ENCODE measurements at regions not wholly inside any gene's neighbourhood (a gene's known extent, or its start where the extent isn't known, plus 50 kb on each side); places are given as distances from the start of the nearest gene placed in this dataset.

DNA sequence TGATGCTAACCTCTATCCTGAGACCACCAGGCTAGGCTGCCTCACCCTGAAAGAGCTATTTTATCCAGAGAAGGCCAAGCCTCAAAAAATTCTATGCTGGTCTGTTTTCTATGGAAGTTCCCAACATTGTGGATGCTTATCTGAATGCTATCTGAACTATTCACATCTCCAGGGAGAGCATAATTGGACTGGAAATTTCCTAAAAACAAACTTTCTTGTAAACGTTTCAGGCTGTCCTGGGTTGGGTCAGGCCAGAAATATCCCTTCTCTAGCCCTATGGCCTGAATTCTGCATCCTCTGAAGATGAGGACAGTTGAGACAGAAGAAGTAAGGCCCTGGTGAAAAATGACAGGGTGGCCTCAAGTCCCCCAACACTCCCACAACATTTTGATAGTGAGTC is 706.4 kb upstream of the NR2F2 start:
- TF ChIP-seq EZH2 (IDR thresholded peaks at IDR 0.05; ENCODE audit: low read depth, unreplicated experiment) = no peak
- TF ChIP-seq, protein P1, sequence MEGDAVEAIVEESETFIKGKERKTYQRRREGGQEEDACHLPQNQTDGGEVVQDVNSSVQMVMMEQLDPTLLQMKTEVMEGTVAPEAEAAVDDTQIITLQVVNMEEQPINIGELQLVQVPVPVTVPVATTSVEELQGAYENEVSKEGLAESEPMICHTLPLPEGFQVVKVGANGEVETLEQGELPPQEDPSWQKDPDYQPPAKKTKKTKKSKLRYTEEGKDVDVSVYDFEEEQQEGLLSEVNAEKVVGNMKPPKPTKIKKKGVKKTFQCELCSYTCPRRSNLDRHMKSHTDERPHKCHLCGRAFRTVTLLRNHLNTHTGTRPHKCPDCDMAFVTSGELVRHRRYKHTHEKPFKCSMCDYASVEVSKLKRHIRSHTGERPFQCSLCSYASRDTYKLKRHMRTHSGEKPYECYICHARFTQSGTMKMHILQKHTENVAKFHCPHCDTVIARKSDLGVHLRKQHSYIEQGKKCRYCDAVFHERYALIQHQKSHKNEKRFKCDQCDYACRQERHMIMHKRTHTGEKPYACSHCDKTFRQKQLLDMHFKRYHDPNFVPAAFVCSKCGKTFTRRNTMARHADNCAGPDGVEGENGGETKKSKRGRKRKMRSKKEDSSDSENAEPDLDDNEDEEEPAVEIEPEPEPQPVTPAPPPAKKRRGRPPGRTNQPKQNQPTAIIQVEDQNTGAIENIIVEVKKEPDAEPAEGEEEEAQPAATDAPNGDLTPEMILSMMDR (conservative IDR thresholded peaks at IDR 0.05; ENCODE audit: low read depth in 2 of 2) = no peak
- no peak for TF ChIP-seq EZH2phosphoT487 (IDR thresholded peaks at IDR 0.05; ENCODE audit: unreplicated experiment)
- TF ChIP-seq POLR2AphosphoS5 (IDR thresholded peaks at IDR 0.05; ENCODE audit: low read depth) = no peak
- TF ChIP-seq, protein P2, sequence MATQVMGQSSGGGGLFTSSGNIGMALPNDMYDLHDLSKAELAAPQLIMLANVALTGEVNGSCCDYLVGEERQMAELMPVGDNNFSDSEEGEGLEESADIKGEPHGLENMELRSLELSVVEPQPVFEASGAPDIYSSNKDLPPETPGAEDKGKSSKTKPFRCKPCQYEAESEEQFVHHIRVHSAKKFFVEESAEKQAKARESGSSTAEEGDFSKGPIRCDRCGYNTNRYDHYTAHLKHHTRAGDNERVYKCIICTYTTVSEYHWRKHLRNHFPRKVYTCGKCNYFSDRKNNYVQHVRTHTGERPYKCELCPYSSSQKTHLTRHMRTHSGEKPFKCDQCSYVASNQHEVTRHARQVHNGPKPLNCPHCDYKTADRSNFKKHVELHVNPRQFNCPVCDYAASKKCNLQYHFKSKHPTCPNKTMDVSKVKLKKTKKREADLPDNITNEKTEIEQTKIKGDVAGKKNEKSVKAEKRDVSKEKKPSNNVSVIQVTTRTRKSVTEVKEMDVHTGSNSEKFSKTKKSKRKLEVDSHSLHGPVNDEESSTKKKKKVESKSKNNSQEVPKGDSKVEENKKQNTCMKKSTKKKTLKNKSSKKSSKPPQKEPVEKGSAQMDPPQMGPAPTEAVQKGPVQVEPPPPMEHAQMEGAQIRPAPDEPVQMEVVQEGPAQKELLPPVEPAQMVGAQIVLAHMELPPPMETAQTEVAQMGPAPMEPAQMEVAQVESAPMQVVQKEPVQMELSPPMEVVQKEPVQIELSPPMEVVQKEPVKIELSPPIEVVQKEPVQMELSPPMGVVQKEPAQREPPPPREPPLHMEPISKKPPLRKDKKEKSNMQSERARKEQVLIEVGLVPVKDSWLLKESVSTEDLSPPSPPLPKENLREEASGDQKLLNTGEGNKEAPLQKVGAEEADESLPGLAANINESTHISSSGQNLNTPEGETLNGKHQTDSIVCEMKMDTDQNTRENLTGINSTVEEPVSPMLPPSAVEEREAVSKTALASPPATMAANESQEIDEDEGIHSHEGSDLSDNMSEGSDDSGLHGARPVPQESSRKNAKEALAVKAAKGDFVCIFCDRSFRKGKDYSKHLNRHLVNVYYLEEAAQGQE (IDR thresholded peaks at IDR 0.05; ENCODE audit: unreplicated experiment) = no peak
- TF ChIP-seq, protein P3, sequence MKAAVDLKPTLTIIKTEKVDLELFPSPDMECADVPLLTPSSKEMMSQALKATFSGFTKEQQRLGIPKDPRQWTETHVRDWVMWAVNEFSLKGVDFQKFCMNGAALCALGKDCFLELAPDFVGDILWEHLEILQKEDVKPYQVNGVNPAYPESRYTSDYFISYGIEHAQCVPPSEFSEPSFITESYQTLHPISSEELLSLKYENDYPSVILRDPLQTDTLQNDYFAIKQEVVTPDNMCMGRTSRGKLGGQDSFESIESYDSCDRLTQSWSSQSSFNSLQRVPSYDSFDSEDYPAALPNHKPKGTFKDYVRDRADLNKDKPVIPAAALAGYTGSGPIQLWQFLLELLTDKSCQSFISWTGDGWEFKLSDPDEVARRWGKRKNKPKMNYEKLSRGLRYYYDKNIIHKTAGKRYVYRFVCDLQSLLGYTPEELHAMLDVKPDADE (IDR thresholded peaks at IDR 0.05) = no peak
- TF ChIP-seq NANOG (IDR thresholded peaks at IDR 0.05; ENCODE audit: borderline replicate concordance) = no peak
- no peak for TF ChIP-seq JUNB (IDR thresholded peaks at IDR 0.05; ENCODE audit: unreplicated experiment)
- no peak for TF ChIP-seq CREB1 (CRISPR knock-in tag; IDR thresholded peaks at IDR 0.05; ENCODE audit: low read depth)
- TF ChIP-seq ZNF114 (CRISPR knock-in tag; IDR thresholded peaks at IDR 0.05) = no peak
